T-cell (primary cell): ENCODE measurements at regions not wholly inside any gene's neighbourhood (a gene's known extent, or its start where the extent isn't known, plus 50 kb on each side); places are given as distances from the start of the nearest gene placed in this dataset.

ENCODE experiments used
- ATAC-seq, 4 experiments: fragments of 200-7000 bp in 3 of 4; fragments of 150-1000 bp in 1 of 4; cut with Tn5 transposase; replicated peaks in 1 of 4; 1 replicate in 3 of 4; 2 replicates in 1 of 4; pipeline ENCODE4 v1.10.0; 2021; ENCODE audit warnings: moderate library complexity in 3 of 4, mild to moderate bottlenecking in 2 of 4, moderate number of reproducible peaks in 1 of 4
- CTCF ChIA-PET, 2 donors: fragments of 300-600 bp; sonication (Branson Sonifier 250); formaldehyde crosslinking; loops; one replicate each; lab custom pipeline; 2022; ENCODE audit warnings: antibody characterized with exemption in 2 of 2; lab: Charles Lee
- POLR2A ChIA-PET, 2 donors: fragments of 300-600 bp; sonication (Branson Sonifier 250); formaldehyde crosslinking; loops; one replicate each; lab custom pipeline; 2022; ENCODE audit warnings: antibody characterized with exemption in 2 of 2; lab: Charles Lee
- DNase-seq, 35 experiments: peaks; one replicate each; pipeline versions ENCODE4 v3.0.0 to v3.0.0-alpha.2; 2013 to 2023
- H3K27ac ChIP-seq: one replicate; pipeline ENCODE4 v1.5.1; 2013; ENCODE audit warnings: low read length
- H3K27me3 ChIP-seq, 2 experiments: replicated peaks in 1 of 2; 1 replicate in 1 of 2; 2 replicates in 1 of 2; pipeline versions ENCODE4 v1.6.1 to v1.7.0; 2013; ENCODE audit warnings: low read length in 1 of 2, mixed read lengths in 1 of 2; ENCODE audit not compliant: control insufficient read depth in 2 of 2, insufficient read depth in 2 of 2; ENCODE audit errors: extremely low read depth in 1 of 2
- H3K36me3 ChIP-seq, 2 donors: 1 replicate in 1 of 2; 2 replicates in 1 of 2; pipeline versions ENCODE4 v1.6.1 to v1.7.0; 2013; ENCODE audit warnings: low read length in 1 of 2; ENCODE audit not compliant: control insufficient read depth in 2 of 2, insufficient read depth in 1 of 2; ENCODE audit errors: extremely low read depth in 1 of 2
- H3K4me1 ChIP-seq, 2 experiments: 1 replicate in 1 of 2; 2 replicates in 1 of 2; pipeline versions ENCODE4 v1.6.1 to v1.7.0; 2013; ENCODE audit warnings: low read length in 2 of 2, mixed read lengths in 1 of 2; ENCODE audit not compliant: insufficient read depth in 2 of 2, control insufficient read depth in 1 of 2; ENCODE audit errors: extremely low read depth in 1 of 2
- H3K4me3 ChIP-seq, 2 donors: 1 replicate in 1 of 2; 2 replicates in 1 of 2; pipeline versions ENCODE4 v1.5.1 to v1.7.0; 2013; ENCODE audit warnings: mild to moderate bottlenecking in 2 of 2, low read length in 1 of 2, moderate library complexity in 1 of 2; ENCODE audit not compliant: control insufficient read depth in 1 of 2; ENCODE audit errors: extremely low read depth in 1 of 2
- H3K9me3 ChIP-seq: 2 replicates; pipeline ENCODE4 v1.7.0; 2013
- H3K27ac Mint-ChIP-seq, 2 donors: one replicate each; pipeline ENCODE4 v1.8.0; 2020 to 2021; ENCODE audit warnings: mild to moderate bottlenecking in 2 of 2, mixed read lengths in 2 of 2
- H3K27me3 Mint-ChIP-seq, 2 donors: one replicate each; pipeline ENCODE4 v1.8.0; 2021 to 2022; ENCODE audit warnings: mixed read lengths in 2 of 2
- H3K36me3 Mint-ChIP-seq: one replicate; pipeline ENCODE4 v1.8.0; 2021; ENCODE audit warnings: mixed read lengths
- H3K4me1 Mint-ChIP-seq, 3 donors: one replicate each; pipeline ENCODE4 v1.8.0; 2020 to 2022; ENCODE audit warnings: mixed read lengths in 3 of 3, mild to moderate bottlenecking in 1 of 3
- H3K4me3 Mint-ChIP-seq, 3 donors: one replicate each; pipeline ENCODE4 v1.8.0; 2020 to 2022; ENCODE audit warnings: mild to moderate bottlenecking in 3 of 3, mixed read lengths in 3 of 3, moderate library complexity in 3 of 3
- H3K9me3 Mint-ChIP-seq, 3 donors: one replicate each; pipeline ENCODE4 v1.8.0; 2020 to 2022; ENCODE audit warnings: mixed read lengths in 3 of 3
- WGBS: methylation state at CpG from one replicate; pipeline ENCODE4 v1.1.5; 2013; ENCODE audit warnings: missing lambda C conversion rate; ENCODE audit not compliant: insufficient coverage; 5-methylcytosine and 5-hydroxymethylcytosine counted together

DNA sequence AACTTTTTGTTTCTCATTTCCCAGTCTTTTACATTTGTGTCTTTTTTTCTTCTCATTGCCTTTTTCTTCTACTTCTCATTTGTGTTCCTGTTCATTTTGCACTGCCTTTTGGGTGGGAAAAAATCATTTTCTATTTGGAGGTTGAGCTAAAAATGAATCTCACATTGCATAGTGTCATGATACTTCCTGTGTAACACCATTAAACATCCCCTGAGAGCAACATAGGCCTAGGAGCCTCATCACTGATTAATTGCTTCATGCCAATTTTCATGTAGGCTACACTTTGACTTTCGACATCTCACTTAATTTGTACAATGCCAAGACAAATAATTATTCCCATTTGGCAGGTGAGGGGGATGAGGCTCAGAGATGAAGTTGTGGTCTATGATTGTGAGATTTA is 279.2 kb downstream of the EDEM1 start:
- no peaks in the 10 kb centered on the region for H3K9me3 Mint-ChIP-seq
- H3K36me3 Mint-ChIP-seq = no peaks in the 10 kb centered on the region
- peaks cover 7 to 12% of the 10 kb centered on the region in 2 donors for H3K27me3 Mint-ChIP-seq
- Histone ChIP-seq H3K27me3 (no peaks in the 10 kb centered on the region), H3K4me3 (no peak overlapping the region), H3K27ac (no peak overlapping the region), H3K4me1 (no peaks in the 10 kb centered on the region), H3K36me3 (no peaks in the 10 kb centered on the region), H3K9me3 (no peaks in the 10 kb centered on the region)
- H3K4me3 Mint-ChIP-seq = no peak overlapping the region
- ChIA-PET CTCF (interaction anchor here in 1 of 2 donors (0.5 kb wide), 1 partner anchor 61 kb away, joined by 13 read pairs; no protein-coding TSS in a partner anchor), POLR2A (no interaction called here)
- no peak overlapping the region for H3K27ac Mint-ChIP-seq
- H3K4me1 Mint-ChIP-seq = no peaks in the 10 kb centered on the region
- DNase-seq (no peak), ATAC-seq (no peak)
- no CpG with 5 or more reads among the region's 1 CpG for WGBS

DNA sequence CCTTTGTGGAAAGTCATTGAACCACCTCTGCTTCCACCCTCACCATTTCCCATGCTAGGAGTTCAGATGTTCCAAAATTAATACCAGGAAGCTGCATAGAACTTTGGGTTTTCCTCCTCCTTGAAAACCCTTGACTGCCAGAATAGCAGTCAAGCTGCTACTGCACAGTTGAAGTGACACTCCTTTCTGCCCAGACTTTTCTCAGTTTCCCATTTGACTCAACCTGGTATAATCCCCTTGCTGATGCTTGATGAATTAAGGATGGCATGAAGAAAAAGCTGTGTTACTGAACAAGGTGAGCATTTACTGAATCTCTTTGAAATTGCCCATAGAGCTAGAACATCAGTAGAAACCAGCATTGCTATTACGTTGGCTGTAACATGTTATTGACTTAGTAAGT is 286.0 kb downstream of the EDEM1 start:
- H3K4me1 ChIP-seq = no peaks in the 10 kb centered on the region
- POLR2A ChIA-PET = no interaction called here
- Mint-ChIP-seq H3K36me3 (no peaks in the 10 kb centered on the region), H3K27me3 (peaks cover 0 to 2% of the 10 kb centered on the region in 2 donors), H3K4me1 (no peaks in the 10 kb centered on the region), H3K27ac (no peak overlapping the region), H3K4me3 (no peak overlapping the region), H3K9me3 (peaks cover 0 to 6% (median 4%) of the 10 kb centered on the region in 3 donors)
- no peaks in the 10 kb centered on the region for H3K27me3 ChIP-seq
- no peak for ATAC-seq
- CTCF ChIA-PET = no interaction called here
- H3K9me3 ChIP-seq = no peaks in the 10 kb centered on the region
- H3K27ac ChIP-seq = no peak overlapping the region
- no peaks in the 10 kb centered on the region for H3K36me3 ChIP-seq
- no peak overlapping the region for H3K4me3 ChIP-seq
- DNase-seq = no peak
- WGBS = no CpG with 5 or more reads among the region's 1 CpG

DNA sequence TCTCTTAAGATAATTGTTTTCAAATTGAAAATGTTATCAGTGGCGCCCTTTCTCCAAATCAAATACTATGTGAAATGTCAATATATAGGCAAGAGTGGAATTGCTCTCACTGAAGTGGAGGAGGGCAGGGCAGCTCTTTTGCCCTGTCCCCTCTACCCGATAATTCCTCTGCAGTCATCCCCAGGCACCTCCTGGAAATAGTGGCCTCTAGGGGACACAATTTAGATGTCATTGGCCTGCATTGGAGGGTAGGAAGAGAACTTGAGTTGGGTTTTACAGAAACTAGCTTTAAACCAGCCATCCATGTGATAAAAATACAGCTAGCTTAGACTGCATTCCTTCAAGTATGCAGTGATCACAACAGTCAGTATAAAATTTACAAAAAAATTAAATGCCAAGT is 288.9 kb downstream of the EDEM1 start:
- Histone ChIP-seq H3K4me3 (no peak overlapping the region), H3K27me3 (no peaks in the 10 kb centered on the region), H3K27ac (no peak overlapping the region), H3K9me3 (no peaks in the 10 kb centered on the region), H3K36me3 (no peaks in the 10 kb centered on the region), H3K4me1 (no peaks in the 10 kb centered on the region)
- DNase-seq (no peak), ATAC-seq (no peak)
- Mint-ChIP-seq H3K9me3 (peaks cover 0 to 6% (median 4%) of the 10 kb centered on the region in 3 donors), H3K27me3 (no peaks in the 10 kb centered on the region), H3K4me1 (no peaks in the 10 kb centered on the region), H3K4me3 (no peak overlapping the region), H3K36me3 (no peaks in the 10 kb centered on the region), H3K27ac (no peak overlapping the region)
- no CpG with 5 or more reads among the region's 2 CpGs for WGBS
- CTCF ChIA-PET = no interaction called here
- POLR2A ChIA-PET = no interaction called here

DNA sequence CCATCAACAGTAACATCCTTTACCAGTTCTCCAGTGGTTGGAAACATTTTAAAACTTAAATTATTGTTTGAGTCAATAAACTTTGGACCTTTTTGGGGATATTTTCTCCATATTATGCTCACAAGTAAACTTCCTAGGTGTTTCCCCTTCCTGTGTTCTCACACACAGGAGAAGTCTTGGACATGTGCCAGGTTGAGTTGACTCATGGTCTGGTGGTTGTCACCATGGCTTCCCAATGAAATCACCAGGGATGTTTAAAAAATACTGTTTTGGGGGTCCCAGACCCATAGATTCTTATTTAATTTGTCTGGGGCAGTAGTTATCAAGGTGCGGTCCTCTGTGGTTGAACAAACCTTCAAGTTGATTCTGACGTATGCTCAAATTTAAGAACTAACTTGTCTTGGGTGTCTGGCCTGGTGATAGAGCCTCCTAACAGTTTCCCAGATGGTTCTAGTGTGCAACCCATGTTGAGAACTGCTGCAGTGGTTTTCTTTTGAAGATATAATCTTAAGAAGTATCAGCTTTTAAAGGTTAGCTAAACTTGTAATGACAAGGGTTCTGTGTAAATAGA is 291.8 kb downstream of the EDEM1 start:
- Mint-ChIP-seq H3K4me1 (no peaks in the 10 kb centered on the region), H3K9me3 (peaks cover 0 to 6% (median 4%) of the 10 kb centered on the region in 3 donors), H3K27ac (no peak overlapping the region), H3K4me3 (no peak overlapping the region), H3K27me3 (no peaks in the 10 kb centered on the region), H3K36me3 (no peaks in the 10 kb centered on the region)
- no peaks in the 10 kb centered on the region for H3K9me3 ChIP-seq
- DNase-seq = no peak
- 81% methylated on average over 2 of the region's 2 CpGs for WGBS
- H3K27me3 ChIP-seq = no peaks in the 10 kb centered on the region
- POLR2A ChIA-PET = no interaction called here
- ATAC-seq = no peak
- H3K36me3 ChIP-seq = no peaks in the 10 kb centered on the region
- H3K27ac ChIP-seq = no peak overlapping the region
- no peak overlapping the region for H3K4me3 ChIP-seq
- CTCF ChIA-PET = no interaction called here
- no peaks in the 10 kb centered on the region for H3K4me1 ChIP-seq

DNA sequence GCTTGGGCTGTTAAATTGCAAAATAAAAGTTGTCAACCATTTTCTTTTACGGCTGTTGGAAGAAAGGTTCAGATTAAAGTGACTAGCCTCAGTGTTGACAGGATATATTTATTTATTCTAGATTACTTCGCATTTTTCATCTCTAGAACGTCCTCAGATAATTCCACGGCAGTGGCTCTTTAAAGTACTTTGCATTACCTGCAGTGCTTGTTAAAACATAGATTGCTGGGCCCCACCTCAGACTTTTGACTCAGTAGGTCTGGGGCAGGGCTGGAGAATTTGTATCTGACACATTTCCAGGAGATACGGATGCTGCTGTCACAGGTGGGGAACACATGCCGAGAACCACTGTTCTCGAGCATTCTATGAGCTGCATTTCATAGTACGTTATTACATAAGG is 292.7 kb downstream of the EDEM1 start:
- no peak for ATAC-seq
- CTCF ChIA-PET = no interaction called here
- no peak overlapping the region for H3K27ac Mint-ChIP-seq

DNA sequence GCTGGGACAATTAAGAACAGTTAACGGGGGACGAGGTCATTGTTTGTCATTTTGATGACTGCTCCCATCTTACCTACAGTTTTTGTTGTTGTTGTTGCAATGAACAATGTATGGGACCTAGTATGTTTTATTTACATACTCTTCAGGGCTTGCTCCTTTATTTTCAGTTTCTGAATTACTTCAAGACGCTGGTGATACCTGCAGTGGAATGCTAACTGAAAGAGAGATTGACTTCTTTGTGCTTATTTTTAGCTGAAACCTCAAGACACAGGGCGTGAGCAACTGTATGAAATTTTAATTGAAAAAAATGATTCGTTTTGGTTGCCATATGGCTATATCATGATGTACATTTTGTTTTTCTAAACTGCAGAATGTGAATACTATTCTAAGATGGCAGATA is 297.9 kb downstream of the EDEM1 start:
- no peak overlapping the region for H3K4me3 Mint-ChIP-seq
- 82% methylated on average over 2 of the region's 5 CpGs for WGBS
- DNase-seq (no peak), ATAC-seq (no peak)
- H3K27me3 Mint-ChIP-seq = peaks cover 0 to 3% of the 10 kb centered on the region in 2 donors
- no peaks in the 10 kb centered on the region for H3K36me3 ChIP-seq
- H3K9me3 ChIP-seq = no peaks in the 10 kb centered on the region
- ChIA-PET CTCF (no interaction called here), POLR2A (no interaction called here)
- no peak overlapping the region for H3K4me3 ChIP-seq
- H3K27me3 ChIP-seq = no peaks in the 10 kb centered on the region
- no peaks in the 10 kb centered on the region for H3K4me1 ChIP-seq
- no peaks in the 10 kb centered on the region for H3K4me1 Mint-ChIP-seq
- H3K9me3 Mint-ChIP-seq = peaks cover 0 to 5% (median 0%) of the 10 kb centered on the region in 3 donors
- H3K27ac Mint-ChIP-seq = no peak overlapping the region
- H3K27ac ChIP-seq = no peak overlapping the region
- H3K36me3 Mint-ChIP-seq = no peaks in the 10 kb centered on the region

More for the DNA sequence above, 292.7 kb downstream of the EDEM1 start:
- Mint-ChIP-seq H3K4me3 (no peak overlapping the region), H3K27me3 (peaks cover 0 to 3% of the 10 kb centered on the region in 2 donors), H3K4me1 (no peaks in the 10 kb centered on the region), H3K9me3 (peaks cover 0 to 1% (median 0%) of the 10 kb centered on the region in 3 donors), H3K36me3 (no peaks in the 10 kb centered on the region)
- Histone ChIP-seq H3K36me3 (no peaks in the 10 kb centered on the region), H3K4me1 (no peaks in the 10 kb centered on the region), H3K4me3 (no peak overlapping the region), H3K27ac (no peak overlapping the region), H3K9me3 (no peaks in the 10 kb centered on the region), H3K27me3 (no peaks in the 10 kb centered on the region)
- POLR2A ChIA-PET = no interaction called here
- DNase-seq = no peak
- WGBS = 91% methylated on average over 4 of the region's 8 CpGs

DNA sequence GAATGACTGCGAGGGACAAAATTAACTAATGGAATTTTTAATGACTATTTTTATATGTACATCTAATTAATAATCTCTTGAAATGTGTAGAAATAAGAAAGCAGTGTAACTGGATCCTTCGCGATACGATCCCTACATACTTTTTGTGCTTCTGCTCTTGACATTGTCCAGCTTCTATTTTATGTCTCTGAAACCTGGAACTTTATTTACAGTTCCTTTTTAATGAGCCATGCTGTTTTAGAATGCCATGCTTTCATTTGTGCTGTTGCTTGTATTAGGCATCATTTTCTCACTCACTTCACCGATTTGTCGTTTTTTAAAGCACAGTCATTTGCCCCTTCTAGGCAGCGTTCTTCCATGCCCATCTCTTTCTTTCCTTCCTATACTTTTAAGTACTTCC is 301.3 kb downstream of the EDEM1 start:
- Histone ChIP-seq H3K27me3 (no peaks in the 10 kb centered on the region), H3K4me3 (no peak overlapping the region), H3K27ac (no peak overlapping the region), H3K9me3 (no peaks in the 10 kb centered on the region), H3K36me3 (no peaks in the 10 kb centered on the region), H3K4me1 (no peaks in the 10 kb centered on the region)
- POLR2A ChIA-PET = no interaction called here
- H3K27ac Mint-ChIP-seq = no peak overlapping the region
- no peaks in the 10 kb centered on the region for H3K4me1 Mint-ChIP-seq
- H3K27me3 Mint-ChIP-seq = peaks cover 0 to 7% of the 10 kb centered on the region in 2 donors
- CTCF ChIA-PET = no interaction called here
- ATAC-seq (no peak), DNase-seq (no peak)
- no peak overlapping the region for H3K4me3 Mint-ChIP-seq
- H3K9me3 Mint-ChIP-seq = peaks cover 0 to 5% (median 0%) of the 10 kb centered on the region in 3 donors
- no peaks in the 10 kb centered on the region for H3K36me3 Mint-ChIP-seq
- no CpG with 5 or more reads among the region's 7 CpGs for WGBS
